HG03575 (cell line): ENCODE measurements at regions not wholly inside any gene's neighbourhood (a gene's known extent, or its start where the extent isn't known, plus 50 kb on each side); places are given as distances from the start of the nearest gene placed in this dataset.
"Not testable (repeated sequence)": the region's sequence is repeated elsewhere in the genome, so short reads cannot be mapped to it uniquely, and the experiment has no call there.

Experiments used
- ATAC-seq: cut with Tn5 transposase; IDR thresholded peaks from one replicate; pipeline ENCODE4 v1.9.1; 2021; ENCODE audit not compliant: unreplicated experiment, insufficient number of reproducible peaks, low FRiP score; ENCODE audit errors: extremely low read depth

DNA sequence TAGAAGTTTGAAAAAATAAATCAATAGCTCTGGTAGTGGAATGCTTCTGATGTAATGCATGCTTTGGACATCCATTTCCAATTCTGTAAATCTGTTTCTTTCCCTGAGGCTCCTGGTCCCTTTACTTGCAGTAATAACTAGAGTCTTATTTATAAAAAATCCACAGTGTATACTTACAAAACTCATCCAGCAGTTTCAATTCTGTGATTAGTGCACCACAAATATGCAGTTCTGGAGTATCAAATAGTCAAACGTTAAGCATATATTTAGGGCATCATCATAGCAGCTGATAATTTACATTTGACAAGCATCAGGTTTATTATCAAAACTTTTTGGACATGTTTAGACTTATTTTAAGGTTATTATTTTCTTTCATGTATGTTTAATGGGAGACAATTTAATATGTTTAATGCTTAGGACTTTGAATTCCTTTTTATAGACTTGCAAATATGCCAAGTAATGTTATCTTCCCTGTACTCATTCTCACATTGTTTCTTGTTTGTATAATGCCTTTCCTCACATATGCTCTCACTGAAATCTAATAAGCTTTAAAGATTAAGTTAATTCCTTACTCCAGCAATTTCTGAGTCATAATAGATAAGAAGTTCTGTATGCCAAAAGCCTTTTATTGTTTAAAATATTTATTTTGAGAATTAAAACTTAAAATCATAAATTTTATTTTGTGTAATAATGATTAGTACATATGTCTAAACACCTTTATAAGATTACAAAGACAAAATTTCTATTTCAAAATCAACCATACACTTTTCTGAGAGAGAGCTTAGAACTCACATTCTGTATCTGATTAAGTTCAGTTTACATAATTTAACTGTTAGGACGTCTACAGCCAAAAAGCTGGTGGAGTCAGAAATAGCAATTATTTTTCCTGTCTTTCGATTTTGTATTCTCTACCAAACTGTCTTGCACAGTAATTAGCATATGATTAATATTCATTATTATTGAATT is 341.5 kb upstream of the TMEFF2 start:
- ATAC-seq = no peak

DNA sequence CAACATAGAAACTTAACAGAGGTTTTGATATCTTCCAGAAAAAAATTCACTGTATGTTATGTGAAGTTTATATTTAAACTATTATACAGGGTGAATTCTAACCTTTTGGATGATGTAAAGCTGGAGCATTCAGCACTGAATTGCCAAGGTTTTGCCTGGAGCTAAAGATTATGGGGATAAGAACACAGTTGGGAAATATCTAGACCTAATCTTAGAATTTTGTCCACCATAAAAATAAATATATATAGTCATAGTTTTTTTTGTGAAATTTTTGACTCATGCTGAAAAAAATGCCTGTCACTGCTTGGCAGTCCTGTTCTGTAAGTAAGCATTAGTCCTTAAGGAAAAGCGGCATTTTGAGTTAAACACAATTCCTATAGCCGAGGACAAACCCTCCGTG is 339.3 kb upstream of the TMEFF2 start:
- ATAC-seq = no peak

DNA sequence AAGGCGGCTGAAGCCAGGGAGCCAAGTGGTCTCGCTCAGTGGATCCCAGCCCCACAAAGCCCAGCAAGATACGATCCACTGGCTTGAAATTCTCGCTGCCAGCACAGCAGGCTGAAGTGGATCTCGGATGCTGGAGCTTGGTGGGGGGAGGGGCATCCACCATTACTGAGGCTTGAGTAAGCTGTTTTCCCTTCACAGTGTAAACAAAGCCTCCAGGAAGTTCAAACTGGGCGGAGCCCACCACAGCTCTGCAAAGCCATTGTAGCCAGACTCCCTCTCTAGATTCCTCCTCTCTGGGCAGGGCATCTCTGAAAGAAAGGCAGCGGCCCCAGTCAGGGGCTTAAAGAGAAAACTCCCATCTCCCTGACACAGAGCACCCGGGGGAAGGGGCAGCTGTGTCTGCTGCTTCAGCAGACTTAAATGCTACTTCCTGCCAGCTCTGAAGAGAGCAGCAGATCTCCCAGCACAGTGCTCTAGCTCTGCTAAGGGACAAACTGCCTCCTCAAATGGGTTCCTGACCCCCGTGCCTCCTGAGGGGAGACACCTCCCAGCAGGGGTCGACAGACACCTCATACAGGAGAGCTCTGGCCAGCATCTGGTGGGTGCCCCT is 330.0 kb upstream of the TMEFF2 start:
- not testable (repeated sequence) for ATAC-seq

DNA sequence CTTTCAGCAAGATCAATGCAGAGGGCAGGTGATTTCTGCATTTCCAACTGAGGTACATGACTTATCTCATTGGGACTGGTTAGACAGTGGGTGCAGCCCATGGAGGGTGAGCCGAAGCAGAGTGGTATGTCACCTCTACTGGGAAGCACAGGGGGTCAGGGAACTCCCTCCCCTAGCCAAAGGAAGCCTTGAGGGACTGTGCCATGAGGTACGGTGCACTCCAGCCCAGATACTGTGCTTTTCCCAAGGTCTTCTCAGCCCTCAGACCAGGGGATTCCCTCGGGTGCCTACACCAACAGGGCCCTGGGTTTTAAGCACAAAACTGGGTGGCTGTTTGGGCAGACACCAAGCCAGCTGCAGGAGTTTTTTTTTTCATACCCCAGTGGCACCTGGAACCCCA is 329.5 kb upstream of the TMEFF2 start:
- not testable (repeated sequence) for ATAC-seq

DNA sequence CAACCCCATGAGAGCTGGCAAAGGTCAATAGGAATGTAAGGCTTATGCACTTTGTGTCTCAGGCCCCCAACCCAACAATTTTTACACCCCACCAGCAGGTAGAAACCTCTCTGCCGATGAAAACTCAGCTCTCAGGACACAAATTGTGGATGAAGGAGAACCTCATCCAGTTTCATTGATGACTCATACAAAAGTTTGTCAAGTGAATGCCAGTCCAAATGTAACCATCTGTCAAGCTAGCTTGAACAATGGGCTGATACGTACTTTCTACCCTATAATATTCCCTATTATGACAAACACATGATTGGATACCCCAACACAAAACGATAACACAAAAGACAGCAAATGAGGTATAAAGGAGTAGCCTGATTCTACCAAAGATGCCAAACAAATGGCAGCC is 321.2 kb upstream of the TMEFF2 start:
- no peak for ATAC-seq

DNA sequence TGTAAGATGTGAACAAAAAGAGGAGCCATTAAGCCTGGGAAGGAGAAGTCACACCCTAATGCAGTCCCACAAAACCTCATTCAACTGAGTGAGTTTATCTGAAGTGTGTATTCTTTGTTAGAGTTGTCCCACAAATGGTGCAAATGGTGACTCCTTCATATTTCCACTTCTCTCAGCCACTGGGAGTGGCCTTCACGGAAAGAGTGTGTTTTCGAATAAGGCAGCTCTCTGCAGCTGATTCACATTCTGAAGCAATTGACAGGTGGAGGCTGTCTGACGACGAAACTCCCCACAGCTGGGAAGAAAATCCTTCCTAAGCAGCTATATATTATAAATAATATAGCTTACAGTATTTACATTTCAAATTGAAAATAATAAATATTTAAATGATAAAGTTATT is 318.8 kb upstream of the TMEFF2 start:
- ATAC-seq = no peak

DNA sequence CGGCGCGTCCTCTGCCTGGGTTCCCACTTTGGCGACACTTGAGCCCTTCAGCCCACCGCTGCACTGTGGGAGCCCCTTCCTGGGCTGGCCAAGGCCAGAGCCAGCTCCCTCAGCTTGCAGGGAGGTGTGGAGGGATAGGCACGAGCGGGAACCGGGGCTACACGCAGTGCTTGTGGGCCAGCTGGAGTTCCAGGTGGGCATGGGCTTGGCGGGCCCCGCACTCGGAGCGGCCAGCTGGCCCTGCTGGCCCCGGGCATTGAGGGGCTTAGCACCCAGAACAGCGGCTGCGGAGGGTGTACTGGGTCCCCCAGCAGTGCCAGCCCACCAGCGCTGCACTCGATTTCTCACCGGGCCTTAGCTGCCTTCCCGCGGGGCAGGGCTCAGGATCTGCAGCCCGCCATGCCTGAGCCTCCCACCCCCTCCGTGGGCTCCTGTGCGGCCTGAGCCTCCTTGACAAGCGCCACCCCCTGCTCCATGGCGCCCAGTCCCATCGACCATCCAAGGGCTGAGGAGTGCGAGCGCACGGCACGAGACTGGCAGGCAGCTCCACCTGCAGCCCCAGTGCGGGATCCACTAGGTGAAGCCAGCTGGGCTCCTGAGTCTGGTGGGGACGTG is 313.2 kb upstream of the TMEFF2 start:
- ATAC-seq = not testable (repeated sequence)

DNA sequence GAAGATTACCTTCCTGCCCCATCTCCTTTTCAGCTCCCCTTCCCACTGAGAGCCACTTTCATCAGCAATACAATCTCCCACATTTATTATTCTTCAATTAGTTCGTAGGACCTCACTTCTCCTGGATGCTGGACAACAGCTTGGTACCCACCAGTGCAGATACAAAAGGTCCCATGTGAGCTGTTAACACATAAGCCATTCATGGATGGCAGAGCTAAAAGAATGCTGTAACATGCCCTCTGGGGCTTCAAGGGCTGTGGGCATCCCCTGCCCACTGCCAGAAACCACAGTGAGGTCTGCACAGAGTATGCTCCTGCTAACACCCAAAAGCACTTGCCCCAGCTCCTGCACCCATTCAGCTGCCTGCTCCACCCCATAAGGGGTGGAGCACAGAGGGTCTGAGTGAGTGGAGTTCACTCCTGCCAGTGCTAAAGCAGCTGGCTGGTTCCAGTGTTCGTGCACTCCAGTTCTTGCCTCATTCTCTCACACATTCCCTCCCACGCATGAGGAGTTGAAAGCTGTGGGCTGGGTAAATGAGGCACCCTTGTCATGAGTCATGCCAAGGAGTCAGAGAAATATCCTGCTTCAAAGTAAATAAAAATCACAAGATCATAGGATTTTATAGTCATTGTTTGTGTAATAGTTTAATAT is 305.9 kb upstream of the TMEFF2 start:
- peak; percentile 73 for ATAC-seq

DNA sequence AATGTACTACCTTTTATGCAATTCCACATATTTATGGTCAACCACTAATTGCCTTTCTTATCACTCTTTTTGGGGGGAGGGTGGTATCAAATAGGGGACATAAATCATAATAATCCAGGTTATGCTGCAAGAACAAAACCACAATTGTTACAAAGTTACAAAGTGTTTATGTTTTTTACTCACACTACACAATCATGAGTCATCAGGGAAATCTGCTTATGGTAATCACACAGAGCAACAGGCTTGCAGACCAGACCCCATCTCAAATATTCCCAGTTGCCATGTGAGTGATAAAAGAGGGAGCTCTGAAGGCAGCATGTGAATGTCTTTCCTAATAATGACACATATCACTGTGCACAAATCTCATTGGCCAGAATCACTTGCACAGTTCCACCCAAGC is 304.7 kb upstream of the TMEFF2 start:
- no peak for ATAC-seq

DNA sequence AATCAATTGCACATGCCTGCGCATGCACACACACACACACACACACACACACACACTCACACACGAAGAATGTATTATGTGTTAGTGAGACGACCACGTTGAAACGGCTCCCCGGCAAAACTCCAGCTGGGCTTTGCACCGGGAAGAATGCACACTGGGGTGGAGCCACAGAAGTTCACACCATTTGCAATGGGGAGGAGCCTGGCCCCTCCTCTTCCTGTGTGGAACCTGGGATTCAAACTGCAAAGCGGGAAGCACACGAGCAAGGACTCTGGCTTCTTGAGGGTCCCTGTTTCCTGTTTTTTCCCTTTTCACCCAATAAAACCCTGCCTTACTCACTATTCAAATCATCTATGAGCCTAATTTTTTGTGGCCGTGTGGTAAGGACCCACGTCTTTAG is 304.0 kb upstream of the TMEFF2 start:
- ATAC-seq = no peak

DNA sequence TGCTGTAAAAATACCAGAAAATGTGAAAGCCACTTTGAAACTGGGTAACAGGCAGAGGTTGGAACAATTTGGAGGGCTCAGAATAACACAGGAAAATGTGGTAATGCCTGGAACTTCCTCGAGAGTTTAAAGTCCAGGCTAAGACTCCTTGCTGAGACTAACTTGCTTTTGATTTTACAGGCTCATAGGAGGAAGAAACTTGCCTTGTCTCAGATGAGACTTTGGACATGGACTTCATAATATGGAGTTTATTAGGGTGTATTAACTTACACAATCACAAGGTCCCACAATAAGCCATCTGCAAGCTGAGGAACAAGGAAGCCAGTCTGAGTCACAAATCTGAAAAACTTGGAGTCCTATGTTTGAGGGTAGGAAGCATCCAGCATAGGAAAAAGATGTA is 293.4 kb upstream of the TMEFF2 start:
- not testable (repeated sequence) for ATAC-seq

DNA sequence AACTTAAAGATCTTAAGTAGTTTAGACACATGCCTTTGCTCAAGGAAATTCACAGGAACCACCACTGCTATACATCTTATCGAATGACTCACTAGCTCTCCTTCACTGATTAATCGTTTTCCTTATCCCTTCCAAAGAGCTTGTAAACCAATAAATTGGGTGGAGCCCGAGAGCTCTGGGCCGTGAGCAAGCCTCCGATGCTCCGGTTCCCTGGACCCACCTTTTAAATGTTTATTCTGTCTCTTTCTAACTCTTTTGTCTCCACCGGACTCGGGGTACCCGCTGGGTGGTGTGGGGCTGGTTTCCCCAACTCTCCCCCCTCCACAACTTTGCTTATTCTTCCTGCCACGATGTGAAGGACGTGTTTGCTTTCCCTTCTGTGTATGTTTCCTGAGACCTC is 292.9 kb upstream of the TMEFF2 start:
- ATAC-seq = no peak

DNA sequence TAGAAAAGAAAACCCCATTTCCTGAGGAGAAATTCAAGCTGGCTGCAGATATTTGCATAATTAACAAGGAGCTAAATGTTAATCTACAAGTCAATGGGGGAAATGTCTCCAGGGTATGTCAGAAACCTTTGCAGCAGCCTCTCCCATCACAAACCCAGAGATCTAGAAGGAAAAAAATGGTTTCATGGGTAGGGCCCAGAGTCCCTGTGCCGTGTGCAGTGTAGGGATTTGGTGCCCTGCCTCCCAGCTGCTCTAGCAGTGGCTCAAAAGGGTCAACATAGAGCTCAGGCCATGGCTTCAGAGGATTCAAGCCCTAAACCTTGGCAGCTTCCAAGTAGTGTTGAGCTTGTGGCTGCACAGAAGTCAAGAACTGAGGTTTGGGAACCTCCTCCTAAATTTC is 290.2 kb upstream of the TMEFF2 start:
- ATAC-seq = no peak

DNA sequence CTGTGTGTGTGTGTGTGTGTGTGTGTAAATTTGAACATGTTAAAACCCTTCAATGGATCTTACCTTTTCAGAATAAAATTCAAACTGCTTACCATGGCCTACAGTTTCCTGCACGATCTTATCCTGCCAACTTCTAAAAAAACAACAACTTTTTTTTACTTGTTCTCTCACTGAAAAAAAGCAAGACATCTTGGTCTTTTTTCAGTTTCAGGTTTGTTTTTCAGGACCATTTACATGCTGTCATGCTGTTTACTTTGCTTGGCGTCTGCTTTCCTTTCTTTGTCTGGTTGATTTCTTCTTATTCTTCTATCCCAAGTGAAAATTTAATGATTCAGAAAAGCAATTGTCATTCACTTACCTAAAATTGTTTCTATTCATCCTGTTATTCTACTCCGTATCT is 286.3 kb upstream of the TMEFF2 start:
- ATAC-seq = no peak

DNA sequence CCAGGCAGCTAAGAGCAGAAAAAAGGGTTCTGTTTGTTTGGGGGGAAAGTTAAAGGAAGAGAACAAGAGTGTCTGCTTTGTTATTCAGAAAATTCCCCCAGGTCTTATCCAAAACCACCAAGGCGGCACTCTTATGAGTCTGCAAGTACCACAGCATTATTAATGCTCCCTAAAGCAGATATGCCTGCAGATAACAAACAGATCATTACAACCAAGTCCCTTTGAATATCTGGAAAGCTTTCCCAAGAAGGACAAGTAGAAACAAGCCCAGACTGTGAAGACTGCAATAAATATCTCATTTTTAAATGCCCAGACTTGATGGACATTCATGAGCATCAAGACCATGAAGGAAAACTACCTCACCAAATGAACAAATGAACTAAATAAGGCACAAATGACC is 278.6 kb upstream of the TMEFF2 start:
- ATAC-seq = no peak

DNA sequence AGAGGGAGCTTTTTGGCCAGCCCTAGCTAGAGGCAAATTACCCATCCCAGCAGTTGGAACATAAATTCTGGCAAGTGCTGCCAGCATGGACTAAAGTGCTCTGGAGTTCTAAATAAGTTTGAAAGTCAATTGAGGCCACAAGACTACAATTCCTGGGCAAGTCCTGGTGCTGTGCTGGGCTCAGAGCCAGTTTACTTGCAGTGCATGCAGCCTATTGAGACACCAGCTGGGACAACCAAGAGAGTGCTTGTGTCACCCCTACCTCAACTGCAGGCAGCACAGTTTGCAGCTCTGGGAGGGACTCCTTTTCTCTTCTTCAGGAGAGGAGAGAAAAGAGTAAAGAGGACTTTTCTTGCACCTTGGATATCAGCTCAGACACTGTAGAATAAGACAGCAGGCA is 277.2 kb upstream of the TMEFF2 start:
- no peak for ATAC-seq

DNA sequence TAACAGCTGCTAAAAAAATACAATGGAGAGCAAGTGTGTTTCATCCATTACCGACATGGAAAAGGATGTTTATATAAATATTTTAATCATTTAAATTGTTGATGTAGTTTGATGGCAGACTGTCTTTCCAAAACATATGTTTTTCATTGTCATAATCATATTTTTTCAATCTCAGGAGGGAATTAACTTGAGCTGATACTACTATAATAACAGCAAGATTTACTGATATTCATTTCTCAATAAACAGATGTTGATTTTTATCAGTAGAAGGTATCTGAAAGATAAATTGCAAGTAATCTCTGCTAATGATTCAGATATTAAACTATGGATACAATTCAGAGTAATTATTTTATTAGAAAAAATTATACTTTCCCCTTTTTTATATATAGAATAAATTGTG is 274.9 kb upstream of the TMEFF2 start:
- ATAC-seq = no peak

DNA sequence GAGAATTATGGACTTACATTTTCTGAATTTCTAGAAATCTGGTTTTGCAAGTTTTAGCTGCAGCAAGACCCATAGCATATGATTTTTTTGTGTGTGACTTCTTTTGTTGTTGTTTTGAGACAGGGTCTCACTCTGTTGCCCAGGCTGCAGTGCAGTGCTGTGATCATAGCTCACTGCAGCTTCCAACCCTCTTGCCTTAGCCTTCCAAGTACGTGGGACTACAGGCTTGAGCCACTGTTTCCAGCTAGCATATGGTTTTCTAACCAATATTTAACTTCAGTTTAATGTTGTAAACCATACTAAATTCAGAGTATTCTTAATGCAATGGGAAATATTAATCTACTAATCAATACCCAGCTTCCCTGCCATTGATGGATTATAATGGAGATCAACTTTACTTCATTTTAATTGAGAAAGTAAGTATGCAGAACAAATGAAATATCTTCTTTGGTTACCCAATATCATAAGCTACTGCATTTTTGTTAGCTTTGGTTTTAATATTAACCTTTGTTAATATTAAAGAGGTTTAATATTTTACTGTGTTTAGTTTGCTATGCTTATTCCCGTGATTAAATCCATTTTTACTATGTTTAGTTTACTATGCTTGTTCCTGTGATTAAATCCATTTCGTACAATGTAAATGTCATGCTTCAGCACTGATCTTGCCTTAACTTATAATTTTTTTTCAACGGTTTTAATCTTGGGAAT is 273.4 kb upstream of the TMEFF2 start:
- ATAC-seq = no peak

DNA sequence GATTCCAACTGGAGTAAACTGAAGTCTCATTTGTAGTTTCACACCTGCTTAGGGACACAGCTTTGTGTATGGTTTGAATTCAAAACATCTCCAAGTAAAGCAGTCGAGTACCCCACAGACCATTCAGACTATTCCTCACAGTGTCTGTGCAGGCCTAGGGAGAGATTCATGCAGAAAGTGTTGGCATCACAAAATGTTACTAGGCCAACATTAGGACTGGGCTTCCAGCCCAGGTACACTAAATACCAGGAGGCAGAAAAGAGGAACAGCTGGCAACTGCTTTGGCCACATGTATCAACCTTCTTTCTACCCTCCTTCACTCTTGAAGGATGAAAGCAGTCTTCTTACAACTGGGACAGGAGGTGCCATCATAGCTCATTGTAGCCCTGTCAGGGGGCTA is 270.4 kb upstream of the TMEFF2 start:
- ATAC-seq = no peak
